Fibroblast of skin of abdomen (primary cell): ENCODE measurements at regions not wholly inside any gene's neighbourhood (a gene's known extent, or its start where the extent isn't known, plus 50 kb on each side); places are given as distances from the start of the nearest gene placed in this dataset.

Experiments used
- DNase-seq: peaks from one replicate; pipeline ENCODE4 v3.0.0-alpha.2; 2013

DNA sequence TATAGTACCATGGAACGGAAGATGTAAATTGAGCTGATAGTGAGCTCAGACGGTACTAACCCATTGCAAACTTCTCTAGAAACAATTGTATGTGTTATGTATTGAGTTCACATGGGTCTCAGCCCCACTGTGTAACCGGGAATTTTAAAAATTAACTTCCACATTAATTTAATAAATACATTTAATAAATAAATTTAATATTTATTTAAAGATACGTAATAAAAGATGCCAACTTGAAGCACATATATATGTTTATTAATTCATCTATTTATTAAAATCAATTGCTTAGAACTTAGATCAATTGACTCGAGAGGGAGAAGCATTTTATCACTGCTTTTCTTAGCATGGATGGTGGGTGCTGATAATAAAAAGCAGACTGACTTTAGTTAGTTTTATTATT, 170.1 kb upstream of the NPVF start:
- DNase-seq, result no peak

DNA sequence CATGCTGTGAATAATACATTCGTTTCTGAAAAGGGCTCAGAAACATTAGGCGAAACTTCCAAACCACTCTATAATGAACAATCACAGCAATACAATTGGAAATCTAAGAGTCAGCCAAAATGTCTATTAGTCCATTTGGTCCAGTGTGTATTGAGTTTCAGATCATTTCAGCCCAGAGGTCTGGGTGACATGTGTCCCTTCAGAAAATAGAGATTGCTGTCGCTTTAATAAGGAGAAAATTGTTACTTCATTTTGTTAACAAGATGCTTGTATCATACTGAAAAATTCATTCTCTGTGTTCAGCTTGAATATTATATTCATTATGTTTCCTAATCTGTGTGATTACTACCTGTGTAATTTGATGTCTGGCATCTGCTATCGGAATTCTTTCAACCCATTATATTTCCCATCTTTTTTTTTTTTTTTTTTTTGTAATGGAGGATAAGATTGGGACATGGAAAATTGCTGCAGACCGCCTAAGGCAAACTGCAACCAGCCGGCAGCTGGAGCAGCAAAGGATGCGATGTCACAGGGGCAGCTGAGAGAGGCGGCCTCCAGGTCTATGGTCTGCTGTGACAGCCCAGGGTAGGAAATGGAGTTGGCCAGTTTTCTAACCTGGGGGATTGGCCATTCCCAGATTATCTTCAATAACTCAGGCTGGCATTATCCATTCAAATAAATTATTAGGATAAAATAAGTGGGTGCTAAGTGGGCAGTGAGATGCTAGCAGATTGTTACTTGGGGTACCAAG, 170.9 kb upstream of the NPVF start:
- DNase-seq, result no peak

DNA sequence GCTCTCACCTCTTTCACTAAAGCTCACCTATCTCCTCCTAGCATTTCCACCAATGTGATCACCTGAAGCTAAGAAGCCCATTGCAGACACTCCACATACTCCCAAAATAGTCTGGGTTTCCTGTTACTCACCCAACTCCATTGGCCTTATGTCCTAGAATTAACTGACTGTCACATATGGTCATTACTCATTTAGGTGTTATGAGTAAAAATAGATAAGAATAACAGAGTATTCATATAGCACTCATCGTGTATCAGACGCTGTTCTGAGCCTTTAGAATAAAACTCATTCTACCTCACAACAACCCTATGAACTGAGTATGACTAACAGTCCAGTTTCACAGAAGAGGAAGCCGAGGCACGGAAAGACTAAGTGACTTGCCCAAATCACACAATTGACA, 174.2 kb upstream of the NPVF start:
- no peak for DNase-seq

DNA sequence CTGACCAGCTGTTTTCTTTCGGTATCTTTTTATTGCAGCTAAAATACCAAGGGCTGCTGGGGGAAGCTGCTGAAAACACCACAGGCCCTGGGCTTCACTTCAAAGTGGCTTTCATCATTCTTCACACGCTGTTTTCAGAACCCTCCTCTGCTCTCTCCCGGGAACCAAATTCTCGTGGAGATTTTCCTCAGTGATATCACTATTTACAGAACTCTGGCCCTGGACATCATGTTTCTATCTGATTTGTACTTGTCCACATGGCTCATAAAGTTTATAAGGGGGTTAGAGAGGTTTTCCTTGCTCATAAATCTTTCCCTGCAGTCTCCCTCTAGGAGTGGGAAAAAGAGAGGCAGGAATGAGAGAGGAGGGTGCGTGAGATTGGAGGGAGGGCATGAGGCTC, 177.4 kb upstream of the NPVF start:
- no peak for DNase-seq

DNA sequence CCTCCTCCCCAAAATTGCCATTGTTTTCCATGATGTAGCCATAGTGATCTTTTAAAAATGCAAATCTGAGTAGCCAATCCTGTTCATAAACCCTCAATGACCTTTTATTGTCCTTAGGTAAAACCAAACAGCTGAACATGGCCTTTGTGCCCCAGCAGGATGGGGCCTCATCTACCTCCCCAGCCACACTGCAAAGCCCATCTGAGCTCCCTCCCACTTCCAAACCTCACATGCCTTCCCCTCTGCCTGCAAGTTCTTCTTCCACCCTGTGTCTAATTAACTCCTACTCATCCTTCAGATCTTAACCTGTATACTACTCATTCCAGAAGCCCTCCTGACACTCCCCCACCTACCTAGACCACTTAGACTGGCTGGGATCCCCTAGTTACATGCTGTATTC, 178.8 kb upstream of the NPVF start:
- DNase-seq, result no peak

DNA sequence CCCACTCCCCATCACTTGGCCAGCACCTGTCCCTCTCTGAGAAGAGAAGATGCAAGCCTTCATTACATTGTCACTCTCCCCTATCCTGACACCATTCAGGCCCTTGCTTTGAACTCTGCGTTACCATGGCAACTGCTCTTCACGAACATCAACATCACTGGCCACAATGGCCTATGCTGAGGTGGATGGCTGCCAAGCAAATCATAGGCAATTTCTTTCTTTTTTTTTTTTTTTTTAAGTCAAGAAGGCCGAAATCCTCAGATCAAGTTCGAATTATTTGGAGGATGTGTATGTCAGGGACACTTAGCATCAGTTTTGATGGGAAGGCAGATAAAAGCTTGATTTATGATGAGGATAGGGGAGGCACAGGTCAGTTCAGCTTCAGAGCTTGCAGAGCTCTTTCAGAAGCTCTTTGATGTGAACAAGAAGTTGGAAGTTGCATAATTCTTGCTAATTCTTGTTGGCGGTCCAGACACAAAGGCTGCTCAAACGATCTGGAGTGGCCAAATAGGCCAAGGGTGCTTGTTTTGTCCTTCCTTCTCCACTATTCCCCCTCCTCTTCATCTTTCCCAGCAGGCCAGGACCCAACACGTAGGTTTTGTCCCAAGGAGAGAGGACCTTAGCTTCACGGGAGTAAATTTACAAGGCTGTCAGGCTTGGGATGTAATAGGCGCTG, 179.9 kb upstream of the NPVF start:
- DNase-seq, result no peak

DNA sequence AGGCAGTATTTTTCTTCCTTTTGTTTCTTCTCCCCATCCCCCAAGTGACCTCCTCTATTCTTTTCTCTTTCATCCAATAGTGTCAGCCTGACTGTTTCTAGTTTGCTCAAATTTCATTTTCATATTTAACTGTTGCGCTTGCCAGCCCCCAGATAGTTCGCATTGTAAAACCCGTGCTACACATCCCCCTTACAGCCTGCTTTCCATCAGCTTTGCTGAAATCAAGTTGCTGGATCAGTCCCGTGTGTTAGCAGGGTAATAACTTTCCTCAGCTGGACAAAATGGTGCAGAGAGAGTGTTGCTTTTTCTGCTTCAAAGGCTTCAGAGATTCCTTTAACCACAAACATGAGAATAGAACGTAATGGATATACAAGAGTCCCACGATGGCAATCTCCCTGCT, 180.6 kb upstream of the NPVF start:
- DNase-seq, result no peak

DNA sequence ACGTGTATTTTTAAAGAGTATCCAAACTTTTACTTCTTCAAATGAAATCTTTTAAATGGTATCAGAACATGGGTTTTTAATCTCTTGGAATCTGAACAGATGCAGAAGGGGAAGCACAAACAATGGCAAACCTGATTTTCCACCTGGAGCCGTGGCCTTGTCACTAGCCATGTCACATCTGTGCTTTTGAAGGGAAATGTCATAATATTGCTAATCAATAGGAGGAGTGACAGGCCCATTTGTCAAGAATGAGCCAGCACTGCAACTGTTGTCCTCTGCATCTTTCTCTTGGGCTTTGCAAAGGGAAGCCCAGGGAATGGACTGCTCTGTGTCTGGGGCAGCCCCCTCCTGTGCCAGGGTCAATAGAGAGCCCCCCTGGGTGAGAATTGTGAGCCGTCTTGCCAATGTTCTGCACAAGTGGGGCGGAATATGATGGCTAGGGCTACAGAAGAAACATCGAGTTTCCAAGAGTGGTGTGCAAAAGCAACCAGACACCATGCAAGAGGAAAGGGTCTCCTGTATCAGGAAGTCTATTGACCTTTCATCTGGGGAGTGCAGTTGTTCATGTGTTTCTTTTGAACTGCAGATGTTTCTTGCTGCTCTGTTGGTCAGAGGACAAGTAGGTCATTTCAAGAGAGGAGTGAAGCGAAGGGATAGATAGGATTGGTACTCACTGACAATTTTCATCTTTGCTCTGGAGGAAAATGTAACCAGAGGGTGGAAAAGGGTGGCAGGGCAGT, 181.8 kb upstream of the NPVF start:
- no peak for DNase-seq

DNA sequence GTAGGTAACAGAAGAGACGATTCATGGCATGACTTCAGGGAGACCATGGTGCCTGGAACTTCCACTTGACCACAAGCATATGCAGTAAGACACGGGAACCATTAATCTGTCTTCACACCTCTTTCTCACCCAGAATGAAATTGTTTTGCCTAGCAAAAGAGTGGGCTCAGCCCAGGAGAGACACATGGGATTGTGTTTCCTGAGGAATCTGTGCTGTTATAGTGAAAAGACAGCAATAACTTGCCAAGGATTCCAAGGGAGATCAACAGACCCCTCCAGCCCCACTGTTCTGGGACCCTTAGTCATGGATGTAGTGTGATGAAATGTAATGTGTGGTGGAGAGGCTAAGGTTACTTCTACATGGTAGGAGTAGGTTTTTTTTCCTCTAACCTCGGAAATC, 192.5 kb upstream of the NPVF start:
- DNase-seq, result peak; percentile 21

DNA sequence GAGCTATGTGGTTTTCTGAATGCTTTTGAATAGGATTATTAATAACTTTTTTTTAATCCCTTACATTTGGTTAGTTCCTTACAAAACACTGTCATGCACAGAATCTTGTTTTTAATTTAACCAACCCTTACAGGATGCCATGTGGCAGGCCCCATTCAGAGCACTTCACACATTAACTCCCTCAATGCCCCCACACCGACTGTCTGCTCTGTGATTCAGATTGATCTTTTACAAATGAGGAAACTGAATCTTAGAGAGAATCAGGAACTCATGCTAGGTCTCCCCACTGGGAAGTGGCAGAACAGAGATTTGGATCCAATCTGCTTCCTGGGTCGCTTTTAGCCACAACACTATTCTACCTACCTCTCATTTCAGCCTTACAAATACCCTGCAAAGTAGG, 195.8 kb upstream of the NPVF start:
- DNase-seq, result no peak

DNA sequence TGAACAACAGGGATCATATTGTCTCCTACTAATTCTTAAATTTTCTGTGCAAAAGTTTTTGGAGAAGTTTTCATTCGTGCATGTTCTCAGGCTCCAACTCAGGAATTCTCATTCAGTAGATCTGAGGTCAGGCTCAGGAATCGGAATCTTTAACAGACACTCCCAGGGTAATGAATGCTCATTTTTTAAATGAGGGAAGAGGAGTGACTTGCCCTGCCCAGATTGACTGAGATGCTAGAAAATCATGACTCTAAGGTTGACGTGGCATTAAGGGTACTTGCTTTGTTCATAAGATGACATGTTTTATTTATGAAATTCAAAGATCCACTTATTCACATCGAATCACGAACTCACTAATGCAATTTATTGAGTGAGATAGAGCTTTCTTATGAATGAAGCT, 196.6 kb upstream of the NPVF start:
- no peak for DNase-seq

DNA sequence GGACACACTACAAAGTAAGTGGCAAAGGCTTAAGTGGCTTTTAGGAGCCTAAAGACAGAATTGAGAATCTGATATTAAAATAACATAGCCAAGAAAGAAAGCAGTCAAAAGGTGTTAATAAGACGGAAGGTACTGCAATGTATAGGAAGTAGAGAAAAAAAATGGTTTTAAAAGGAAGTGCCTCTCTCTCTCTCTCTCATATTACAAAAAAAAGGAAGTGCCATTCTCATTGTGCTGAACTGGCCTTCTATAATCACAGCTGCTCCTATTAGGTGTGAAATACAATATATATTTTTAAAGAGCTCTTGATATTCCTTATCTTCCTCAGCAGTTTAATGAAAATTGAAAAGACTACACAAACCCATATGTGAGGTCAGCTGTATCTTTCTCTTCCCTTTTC, 199.4 kb upstream of the NPVF start:
- no peak for DNase-seq

DNA sequence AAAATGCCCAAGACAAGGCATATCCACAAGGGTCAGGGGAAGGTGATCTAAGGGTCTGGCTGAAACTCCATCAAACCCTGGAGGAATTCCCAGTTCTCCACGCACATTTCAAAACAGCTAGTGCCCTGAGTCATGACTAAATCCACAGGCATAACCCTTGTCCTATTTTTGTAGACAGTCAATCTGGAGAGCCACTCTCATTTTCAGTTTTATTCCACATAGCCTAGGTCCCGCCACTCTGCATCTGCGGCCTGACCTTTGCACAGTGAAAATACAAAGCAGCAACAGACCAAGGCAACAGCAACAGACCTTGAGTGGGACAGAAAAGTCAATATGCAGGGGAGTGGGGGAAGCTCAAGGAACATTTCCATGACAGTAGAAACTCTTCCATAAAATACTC, 201.4 kb upstream of the NPVF start:
- DNase-seq, result peak; percentile 5

DNA sequence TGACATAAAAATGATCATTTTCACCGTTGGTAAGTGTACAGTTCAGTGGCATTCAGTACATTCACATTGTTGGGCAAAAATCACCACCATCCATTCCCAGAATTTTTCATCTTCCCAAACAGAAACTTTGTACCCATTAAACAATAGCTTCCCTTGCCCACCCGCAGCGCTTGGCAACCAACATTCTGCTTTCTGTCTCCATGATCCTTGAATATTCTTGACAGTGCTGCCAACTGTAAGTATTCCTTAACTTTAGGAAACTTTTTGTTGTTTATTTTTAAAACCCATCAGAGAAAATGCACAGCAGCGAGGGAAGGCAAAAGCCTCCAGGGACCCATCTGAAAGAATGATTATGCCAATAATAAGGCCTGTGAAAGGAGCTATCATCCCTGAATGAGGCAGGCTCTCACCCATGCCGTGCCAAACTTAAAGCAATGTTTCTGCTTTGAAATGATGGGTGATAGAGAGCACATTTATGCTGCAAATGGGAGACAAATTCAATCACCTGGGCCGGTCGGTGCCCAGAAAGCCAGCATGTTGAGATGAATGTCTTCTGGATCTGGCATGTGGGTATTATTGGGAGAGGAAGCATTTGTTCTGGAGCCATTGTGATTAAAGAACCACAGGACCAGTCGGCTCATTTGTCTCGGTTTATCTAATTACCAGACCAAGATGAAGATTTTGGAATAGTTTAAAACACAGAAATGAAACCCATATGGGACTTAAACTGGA, 202.1 kb upstream of the NPVF start:
- no peak for DNase-seq

DNA sequence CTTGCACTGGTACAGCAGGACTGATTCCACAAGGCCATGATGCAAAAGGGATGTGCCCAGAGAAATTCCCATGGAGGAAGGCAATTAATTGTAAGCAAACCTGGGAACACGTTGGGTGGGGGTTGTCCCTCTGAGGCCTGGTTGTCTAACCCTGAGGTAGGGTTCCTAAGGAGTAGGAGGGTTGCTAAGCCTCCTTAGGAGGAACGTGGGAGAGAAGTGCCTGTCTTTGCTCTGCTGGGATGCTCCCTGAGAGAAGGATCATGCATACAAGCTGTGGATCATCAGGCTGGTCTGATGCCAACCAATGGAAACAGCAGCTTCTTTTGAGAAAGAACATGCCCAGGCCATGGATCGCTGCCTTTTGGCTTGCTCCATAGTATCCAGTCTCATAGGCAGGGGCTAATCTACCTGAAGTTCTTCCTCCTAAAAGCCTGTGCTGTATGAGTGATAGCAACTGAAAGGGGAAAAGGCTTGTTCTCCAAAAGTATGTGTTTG, 203.7 kb upstream of the NPVF start:
- DNase-seq, result no peak

DNA sequence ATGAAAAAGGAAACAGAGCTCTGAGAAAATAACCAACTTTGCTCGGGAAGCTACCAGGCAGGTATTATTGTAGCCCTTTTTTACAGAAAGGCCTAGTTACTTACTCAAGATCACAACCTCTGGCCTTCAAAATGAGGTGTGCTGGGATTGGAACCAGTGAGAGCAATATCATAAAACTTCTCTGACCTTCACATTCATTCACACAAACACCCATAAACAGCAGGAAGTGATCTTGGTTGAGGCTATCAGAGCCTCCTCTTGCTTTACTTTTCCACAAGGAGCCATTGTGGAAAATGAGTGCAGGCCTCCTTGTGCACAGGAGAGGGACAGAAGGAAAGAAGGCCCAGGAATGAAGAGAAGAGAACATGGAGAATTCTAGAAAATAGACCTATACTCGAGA, 204.5 kb upstream of the NPVF start:
- DNase-seq, result no peak

DNA sequence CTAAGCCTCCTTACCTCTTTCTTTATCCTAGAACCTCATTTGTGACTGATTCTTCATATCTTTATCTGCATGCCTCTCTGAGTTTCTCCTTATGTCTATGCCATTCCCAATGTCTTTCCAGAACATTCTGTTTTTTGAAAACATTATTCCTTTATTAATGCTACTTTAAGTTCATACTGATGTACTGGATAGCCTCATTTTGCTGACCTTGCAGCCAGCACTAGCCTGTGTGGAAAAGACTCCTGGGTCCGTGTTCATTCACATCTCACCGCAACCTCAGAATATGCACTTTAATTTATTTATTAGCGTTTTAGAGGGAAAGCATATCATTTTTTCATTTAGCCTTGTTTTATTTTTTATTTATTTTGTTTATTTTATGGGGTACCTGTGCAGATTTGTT, 208.1 kb upstream of the NPVF start:
- no peak for DNase-seq

DNA sequence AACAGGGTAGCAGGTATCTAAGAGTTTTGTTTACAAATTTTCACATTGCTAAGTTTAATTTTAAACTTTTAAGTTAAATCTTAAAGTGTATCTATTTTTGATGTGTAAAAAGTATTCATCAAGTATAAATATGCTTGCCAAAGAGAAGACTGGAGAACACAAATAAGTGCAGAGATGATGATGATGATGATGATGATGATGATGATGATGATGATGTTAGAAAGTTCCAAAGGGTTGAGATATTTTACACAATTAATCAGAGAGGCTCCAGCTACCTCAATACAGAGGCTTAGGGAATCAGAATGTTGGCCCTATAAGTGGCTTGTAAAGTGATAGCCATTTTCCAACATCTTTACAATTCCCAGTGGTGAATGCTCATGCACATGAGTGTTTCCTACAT, 209.0 kb upstream of the NPVF start:
- DNase-seq, result no peak

DNA sequence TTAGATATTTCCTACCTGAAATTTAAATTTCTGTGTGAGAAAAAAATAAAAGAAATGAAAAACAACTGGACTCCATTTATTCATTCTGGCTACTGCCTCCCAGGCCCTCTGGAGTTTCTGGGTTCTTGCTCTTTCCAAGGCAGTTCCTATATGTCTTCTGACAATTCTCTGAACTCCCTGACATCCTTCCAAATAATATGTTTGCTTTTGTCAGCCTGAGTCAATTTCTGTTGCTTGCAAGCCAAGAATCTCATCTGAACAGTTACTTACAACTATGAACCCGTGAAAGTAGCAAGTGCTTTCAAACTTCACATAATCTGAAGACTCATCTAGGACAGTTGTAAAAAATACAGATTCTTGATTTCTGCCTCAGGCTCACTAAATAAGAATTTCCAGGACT, 216.7 kb upstream of the NPVF start:
- DNase-seq, result no peak

DNA sequence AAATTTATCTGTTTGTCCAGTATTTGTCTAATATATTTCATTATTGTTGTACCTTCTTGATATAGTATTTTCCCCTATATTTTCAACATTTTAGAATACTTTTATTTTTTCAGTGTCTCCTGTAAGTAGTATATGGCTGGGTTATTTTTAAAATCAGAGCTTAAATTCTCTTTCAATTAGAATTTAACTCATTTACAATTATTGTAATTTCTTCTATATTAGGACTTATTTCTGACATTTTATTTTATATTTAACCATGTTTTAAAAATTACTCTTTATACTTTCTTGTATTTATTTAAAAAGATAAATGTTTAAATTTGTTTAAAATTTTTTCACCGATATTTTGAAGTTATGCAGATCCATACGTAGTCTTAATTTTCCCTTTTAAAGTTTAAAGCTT, 220.0 kb upstream of the NPVF start:
- DNase-seq, result no peak

DNA sequence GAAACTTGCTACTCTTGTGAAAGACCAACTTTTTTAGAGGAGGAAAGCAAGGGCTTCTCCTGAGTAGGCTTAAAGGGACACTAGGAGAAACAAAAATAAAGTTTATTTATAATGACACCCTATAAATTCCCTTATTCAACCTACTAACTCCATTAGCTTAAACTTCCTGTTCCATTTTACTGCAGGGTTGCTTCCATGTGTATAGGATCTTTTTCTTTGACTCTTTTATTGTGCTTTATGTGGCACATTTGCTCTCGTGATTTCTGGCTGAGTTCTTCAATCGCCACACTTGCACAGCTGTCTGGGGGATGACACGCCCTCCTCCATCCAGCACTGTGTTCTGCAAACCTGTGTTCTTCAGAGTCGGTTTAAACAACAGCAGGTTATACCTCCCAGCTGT, 225.7 kb upstream of the NPVF start:
- no peak for DNase-seq

DNA sequence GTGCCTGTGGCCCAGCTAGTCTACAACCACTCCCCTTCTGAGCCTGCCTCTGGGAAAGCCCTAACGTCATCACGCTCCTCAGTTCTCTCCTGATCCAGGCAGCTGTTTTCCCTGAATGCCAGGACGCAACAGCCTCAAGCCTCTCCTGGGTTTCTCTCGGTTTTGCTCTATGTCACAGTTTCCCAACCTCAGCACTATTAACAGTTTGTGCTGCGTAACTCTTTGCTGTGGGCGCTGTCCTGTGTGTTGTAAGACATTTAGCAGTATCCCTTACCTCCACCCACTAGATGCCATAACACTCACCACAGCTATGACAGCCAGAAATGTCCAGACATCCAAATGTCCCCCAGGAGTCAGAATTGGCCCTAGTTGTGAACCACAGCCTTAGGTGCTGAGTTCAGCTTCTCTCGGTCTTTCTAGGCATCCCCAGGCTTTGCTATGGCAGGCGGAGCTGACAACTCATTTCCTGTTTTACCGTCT, 226.3 kb upstream of the NPVF start:
- DNase-seq, result peak; percentile 7

DNA sequence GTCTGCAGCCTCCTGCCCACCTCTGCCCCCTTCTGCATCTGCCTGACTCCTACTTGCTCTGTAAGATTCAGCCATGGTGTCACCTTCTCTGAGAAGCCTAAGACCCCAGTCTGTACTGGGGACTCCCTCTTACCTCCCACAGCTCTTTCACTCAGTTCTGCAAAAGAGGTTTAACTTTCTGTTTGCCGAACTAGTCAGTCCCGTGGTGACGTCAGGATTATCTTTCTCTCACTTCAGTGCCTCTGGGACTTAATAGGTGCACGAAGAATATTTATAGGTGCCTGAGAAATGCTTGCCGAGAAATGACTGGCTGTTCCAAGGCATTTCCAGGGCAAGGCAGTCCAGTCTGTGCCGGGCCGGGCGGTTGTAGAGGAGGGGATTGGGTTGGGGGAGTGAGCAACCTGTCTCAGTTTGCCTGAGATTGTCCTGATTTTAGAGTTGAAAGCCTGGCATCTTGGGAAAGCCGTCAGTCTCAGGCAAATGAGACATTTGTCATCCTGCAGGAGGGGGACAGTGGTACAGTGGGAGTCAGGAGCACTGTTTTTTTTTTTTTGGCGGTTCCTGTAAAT, 227.5 kb upstream of the NPVF start:
- DNase-seq, result no peak
